Keratinocyte (primary cell): ENCODE measurements at regions not wholly inside any gene's neighbourhood (a gene's known extent, or its start where the extent isn't known, plus 50 kb on each side); places are given as distances from the start of the nearest gene placed in this dataset.

Experiments
- CTCF ChIP-seq, 3 experiments: IDR thresholded peaks in 1 of 3; conservative IDR thresholded peaks in 1 of 3; optimal IDR thresholded peaks in 1 of 3; 2 replicates in 2 of 3; 3 replicates in 1 of 3; pipeline versions ENCODE3 to v1.5.1; 2011; ENCODE audit warnings: low read length in 3 of 3, mild to moderate bottlenecking in 3 of 3, moderate library complexity in 2 of 3, control low read depth in 1 of 3, inconsistent platforms in 1 of 3; ENCODE audit not compliant: insufficient read depth in 2 of 3; ENCODE audit errors: extremely low read depth in 1 of 3
- EZH2 ChIP-seq: IDR thresholded peaks from one replicate; pipeline ENCODE4 v1.6.1; 2012; ENCODE audit warnings: inconsistent platforms, mild to moderate bottlenecking, low read length, moderate library complexity

DNA sequence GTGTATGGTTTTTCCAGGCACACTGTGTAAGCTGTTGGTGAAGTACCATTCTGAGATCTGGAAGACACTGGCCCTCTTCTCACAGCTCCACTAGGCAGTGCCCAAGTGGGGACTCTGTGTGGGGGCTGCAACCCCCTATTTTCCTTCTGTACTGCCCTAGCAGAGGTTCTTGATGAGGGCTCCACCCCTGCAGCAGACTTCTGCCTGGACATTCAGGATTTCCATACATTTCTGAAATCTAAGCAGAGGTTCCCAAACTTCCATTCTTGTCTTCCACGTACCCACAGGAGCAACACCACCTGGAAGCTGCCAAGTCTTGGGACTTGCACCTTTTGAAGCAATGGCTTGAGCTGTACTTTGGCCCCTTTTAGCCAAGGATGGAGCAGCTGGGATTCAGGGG is 85.2 kb upstream of the PRMT8 start:
- TF ChIP-seq EZH2: no peak
- TF ChIP-seq CTCF (optimal IDR thresholded peaks at IDR 0.05 in 1 of 3, IDR thresholded peaks at IDR 0.05 in 1 of 3, conservative IDR thresholded peaks at IDR 0.05 in 1 of 3; ENCODE audit: extremely low read depth in 1 of 3, insufficient read depth in 2 of 3, low read length in 3 of 3): no peak
